Spleen (tissue), 7 donors: ENCODE measurements at regions not wholly inside any gene's neighbourhood (a gene's known extent, or its start where the extent isn't known, plus 50 kb on each side); places are given as distances from the start of the nearest gene placed in this dataset.

ENCODE experiments used
- POLR2A ChIP-seq, 3 donors: fragments of 450-650 bp; IDR thresholded peaks; one replicate each; pipeline ENCODE4 v1.5.1; 2017; ENCODE audit warnings: antibody characterized with exemption in 3 of 3, mild to moderate bottlenecking in 1 of 3
- POLR2AphosphoS5 ChIP-seq, 3 donors: sonication (generic); formaldehyde crosslinking; IDR thresholded peaks; one replicate each; pipeline ENCODE4 v1.5.1; 2017; ENCODE audit warnings: antibody characterized with exemption in 3 of 3
- TF ChIP-seq, protein P1 (sequence below), 11 experiments: fragments of 200-600 bp in 7 of 11; fragments of 450-650 bp in 4 of 11; sonication (generic) in 4 of 11; IDR thresholded peaks in 8 of 11; conservative IDR thresholded peaks in 3 of 11; 1 replicate in 7 of 11; 2 replicates in 4 of 11; pipeline versions ENCODE4 v1.4.0 to v1.8.0; 2016 to 2021; ENCODE audit warnings: antibody characterized with exemption in 11 of 11, inconsistent platforms in 4 of 11, mild to moderate bottlenecking in 1 of 11
- donor health status: DM: no; HTN: no; CAD: no; lungs with moderate emphysema.
- donor health status: DM: no; HTN: no; CAD: no.
- donor health status: DM: no; HTN: no; CAD: no.

DNA sequence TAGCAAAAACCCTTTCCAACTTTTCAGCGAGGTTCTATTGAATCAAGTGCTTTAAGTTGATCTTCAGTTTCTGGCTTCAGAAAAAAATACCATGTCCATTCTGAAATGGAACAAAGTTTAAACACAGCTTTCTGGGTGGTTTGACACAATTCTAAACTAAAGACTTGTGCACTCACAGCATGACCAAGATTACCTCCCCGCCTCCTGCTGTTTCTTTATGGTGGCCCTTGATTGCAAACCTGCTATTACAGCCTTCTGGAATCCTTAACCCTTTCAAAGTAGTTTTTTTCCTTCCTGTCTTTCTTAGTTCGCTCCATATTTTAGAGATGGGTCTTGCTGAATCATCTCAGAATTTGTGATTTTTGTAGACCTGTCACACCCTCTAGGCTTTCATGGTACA, 135.9 kb upstream of the FBN2 start:
- TF ChIP-seq, protein P1, sequence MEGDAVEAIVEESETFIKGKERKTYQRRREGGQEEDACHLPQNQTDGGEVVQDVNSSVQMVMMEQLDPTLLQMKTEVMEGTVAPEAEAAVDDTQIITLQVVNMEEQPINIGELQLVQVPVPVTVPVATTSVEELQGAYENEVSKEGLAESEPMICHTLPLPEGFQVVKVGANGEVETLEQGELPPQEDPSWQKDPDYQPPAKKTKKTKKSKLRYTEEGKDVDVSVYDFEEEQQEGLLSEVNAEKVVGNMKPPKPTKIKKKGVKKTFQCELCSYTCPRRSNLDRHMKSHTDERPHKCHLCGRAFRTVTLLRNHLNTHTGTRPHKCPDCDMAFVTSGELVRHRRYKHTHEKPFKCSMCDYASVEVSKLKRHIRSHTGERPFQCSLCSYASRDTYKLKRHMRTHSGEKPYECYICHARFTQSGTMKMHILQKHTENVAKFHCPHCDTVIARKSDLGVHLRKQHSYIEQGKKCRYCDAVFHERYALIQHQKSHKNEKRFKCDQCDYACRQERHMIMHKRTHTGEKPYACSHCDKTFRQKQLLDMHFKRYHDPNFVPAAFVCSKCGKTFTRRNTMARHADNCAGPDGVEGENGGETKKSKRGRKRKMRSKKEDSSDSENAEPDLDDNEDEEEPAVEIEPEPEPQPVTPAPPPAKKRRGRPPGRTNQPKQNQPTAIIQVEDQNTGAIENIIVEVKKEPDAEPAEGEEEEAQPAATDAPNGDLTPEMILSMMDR (IDR thresholded peaks at IDR 0.05 in 8 of 11, conservative IDR thresholded peaks at IDR 0.05 in 3 of 11): no peak
- no peak for TF ChIP-seq POLR2A (IDR thresholded peaks at IDR 0.05)
- TF ChIP-seq POLR2AphosphoS5 (IDR thresholded peaks at IDR 0.05): no peak
